Adrenal gland (tissue), 5 donors: ENCODE measurements at regions not wholly inside any gene's neighbourhood (a gene's known extent, or its start where the extent isn't known, plus 50 kb on each side); places are given as distances from the start of the nearest gene placed in this dataset.

Experiments used
- CTCF ChIP-seq, 6 experiments: fragments of 450-650 bp in 4 of 6; fragments of 200-600 bp in 2 of 6; sonication (generic) in 1 of 6; IDR thresholded peaks; 1 replicate in 5 of 6; 2 replicates in 1 of 6; pipeline versions ENCODE4 v1.5.1 to v1.8.0; 2016 to 2021; ENCODE audit warnings: antibody characterized with exemption in 6 of 6, mild to moderate bottlenecking in 2 of 6, moderate library complexity in 1 of 6
- POLR2A ChIP-seq, 2 donors: fragments of 450-650 bp; IDR thresholded peaks; one replicate each; pipeline ENCODE4 v1.6.1; 2017; ENCODE audit warnings: antibody characterized with exemption in 2 of 2, mild to moderate bottlenecking in 2 of 2, moderate library complexity in 1 of 2
- donor health status: DM: no; HTN: no; CAD: no.

- TF ChIP-seq CTCF (IDR thresholded peaks at IDR 0.05) = no peak
- no peak for TF ChIP-seq POLR2A (IDR thresholded peaks at IDR 0.05)
Observed at GRCh38 chr13:78201411-78201810, 282.8 kb upstream of the EDNRB start.
